T-helper 9 cell (primary cell): ENCODE measurements at regions not wholly inside any gene's neighbourhood (a gene's known extent, or its start where the extent isn't known, plus 50 kb on each side); places are given as distances from the start of the nearest gene placed in this dataset.

ENCODE experiments used
- DNase-seq: peaks from one replicate; pipeline ENCODE4 v3.0.0-alpha.2; 2020

GRCh38 chr2:180523621-180524340 is 456.6 kb upstream of the UBE2E3 start:
- DNase-seq, result no peak

- DNase-seq, result no peak
These were observed 459.4 kb upstream of the UBE2E3 start for GRCh38 chr2:180520921-180521581.

- DNase-seq, result no peak
These were observed 460.2 kb upstream of the UBE2E3 start for GRCh38 chr2:180520206-180520605.

GRCh38 chr2:180519276-180519675 is 461.1 kb upstream of the UBE2E3 start:
- no peak for DNase-seq

GRCh38 chr2:180516232-180516631 is 464.2 kb upstream of the UBE2E3 start:
- no peak for DNase-seq

- DNase-seq, result no peak
These were observed 467.0 kb upstream of the UBE2E3 start for GRCh38 chr2:180513389-180513788.

- DNase-seq, result no peak
These were observed 471.9 kb upstream of the UBE2E3 start for GRCh38 chr2:180508458-180508857.

- no peak for DNase-seq
These were observed 473.4 kb upstream of the UBE2E3 start for GRCh38 chr2:180507028-180507427.

GRCh38 chr2:180505203-180505602 is 475.2 kb upstream of the UBE2E3 start:
- no peak for DNase-seq

GRCh38 chr2:180497621-180498152 is 482.7 kb upstream of the UBE2E3 start:
- DNase-seq, result no peak

GRCh38 chr2:180495606-180496005 is 484.8 kb upstream of the UBE2E3 start:
- DNase-seq, result no peak

GRCh38 chr2:180494286-180494685 is 486.1 kb upstream of the UBE2E3 start:
- no peak for DNase-seq

- DNase-seq, result no peak
These were observed 475.6 kb upstream of the CWC22 start for GRCh38 chr2:180482696-180483095.

GRCh38 chr2:180481998-180482397 is 474.9 kb upstream of the CWC22 start:
- DNase-seq, result no peak

GRCh38 chr2:180478883-180479282 is 471.8 kb upstream of the CWC22 start:
- DNase-seq, result no peak

- DNase-seq, result no peak
These were observed 467.6 kb upstream of the CWC22 start for GRCh38 chr2:180474716-180475115.

GRCh38 chr2:180473456-180473855 is 466.4 kb upstream of the CWC22 start:
- DNase-seq, result no peak

GRCh38 chr2:180472133-180472532 is 465.0 kb upstream of the CWC22 start:
- no peak for DNase-seq

GRCh38 chr2:180463608-180464007 is 456.5 kb upstream of the CWC22 start:
- DNase-seq, result no peak

- no peak for DNase-seq
These were observed 454.7 kb upstream of the CWC22 start for GRCh38 chr2:180461761-180462160.

- no peak for DNase-seq
These were observed 449.7 kb upstream of the CWC22 start for GRCh38 chr2:180456801-180457200.

GRCh38 chr2:180450841-180451240 is 443.7 kb upstream of the CWC22 start:
- no peak for DNase-seq

- no peak for DNase-seq
These were observed 442.2 kb upstream of the CWC22 start for GRCh38 chr2:180449171-180449915.

- DNase-seq, result no peak
These were observed 439.4 kb upstream of the CWC22 start for GRCh38 chr2:180446492-180446891.
